GM23338 (cell line): ENCODE measurements at regions not wholly inside any gene's neighbourhood (a gene's known extent, or its start where the extent isn't known, plus 50 kb on each side); places are given as distances from the start of the nearest gene placed in this dataset.

Experiments
- CREB1 ChIP-seq: fragments of 250-450 bp; sonication (Bioruptor Pico); IDR thresholded peaks from 2 replicates; pipeline ENCODE4 v1.5.0; 2020; ENCODE audit warnings: low read depth, mild to moderate bottlenecking, moderate library complexity
- CTCF ChIP-seq, 2 experiments: fragments of 200-600 bp in 1 of 2; sonication (generic) in 1 of 2; conservative IDR thresholded peaks; 2 replicates each; pipeline versions ENCODE4 v1.5.1 to v1.6.1; 2016 to 2017; ENCODE audit warnings: antibody characterized with exemption in 2 of 2, low read depth in 2 of 2, mild to moderate bottlenecking in 2 of 2, moderate library complexity in 1 of 2
- ETS1 ChIP-seq: IDR thresholded peaks from 2 replicates; pipeline ENCODE4 v1.6.1; 2016; ENCODE audit warnings: antibody characterized with exemption
- EZH2 ChIP-seq: fragments of 200-600 bp; sonication (generic); IDR thresholded peaks from one replicate; pipeline ENCODE4 v1.8.0; 2017; ENCODE audit warnings: antibody characterized with exemption, mild to moderate bottlenecking, low read depth; ENCODE audit not compliant: unreplicated experiment
- EZH2phosphoT487 ChIP-seq: fragments of 200-600 bp; sonication (generic); IDR thresholded peaks from one replicate; pipeline ENCODE4 v1.8.1; 2018; ENCODE audit warnings: antibody characterized with exemption; ENCODE audit not compliant: unreplicated experiment
- NANOG ChIP-seq: IDR thresholded peaks from 2 replicates; pipeline ENCODE4 v1.6.1; 2016; ENCODE audit warnings: antibody characterized with exemption, borderline replicate concordance
- POLR2AphosphoS5 ChIP-seq: IDR thresholded peaks from 2 replicates; pipeline ENCODE4 v1.6.1; 2016; ENCODE audit warnings: antibody characterized with exemption, low read depth
- REST ChIP-seq: IDR thresholded peaks from one replicate; pipeline ENCODE4 v1.6.1; 2018; ENCODE audit warnings: antibody characterized with exemption; ENCODE audit not compliant: unreplicated experiment
- ZNF331 ChIP-seq: fragments of 250-450 bp; sonication (Bioruptor Pico); IDR thresholded peaks from 2 replicates; pipeline ENCODE4 v1.5.0; 2020; ENCODE audit warnings: low read depth, mild to moderate bottlenecking, moderate library complexity

- TF ChIP-seq CTCF (conservative IDR thresholded peaks at IDR 0.05; ENCODE audit: low read depth in 2 of 2): no peak
- no peak for TF ChIP-seq ETS1
- no peak for TF ChIP-seq EZH2
- TF ChIP-seq NANOG: no peak
- TF ChIP-seq ZNF331 (CRISPR knock-in tag): no peak
- no peak for TF ChIP-seq REST
- no peak for TF ChIP-seq CREB1 (CRISPR knock-in tag)
- TF ChIP-seq POLR2AphosphoS5: no peak
- TF ChIP-seq EZH2phosphoT487: no peak
Observed at GRCh38 chr9:115223471-115223870, 105.5 kb upstream of the TNC start.
